Heart right ventricle (tissue), 16 donors: ENCODE measurements at regions not wholly inside any gene's neighbourhood (a gene's known extent, or its start where the extent isn't known, plus 50 kb on each side); places are given as distances from the start of the nearest gene placed in this dataset.

ENCODE experiments used
- ATAC-seq, 8 donors: fragments of 200-7000 bp; cut with Tn5 transposase; one replicate each; pipeline ENCODE4 v1.9.1; 2020; ENCODE audit warnings: mild to moderate bottlenecking in 8 of 8, moderate library complexity in 8 of 8, moderate number of reproducible peaks in 1 of 8
- DNase-seq, 2 donors: peaks; one replicate each; pipeline ENCODE4 v3.0.0-alpha.2; 2020
- H3K27ac ChIP-seq, 10 donors: fragments of 200-600 bp; sonication (generic) in 2 of 10; one replicate each; pipeline versions ENCODE4 v1.5.0 to v1.8.0; 2020 to 2022; ENCODE audit warnings: mild to moderate bottlenecking in 3 of 10
- H3K27me3 ChIP-seq, 7 donors: fragments of 200-600 bp; one replicate each; pipeline ENCODE4 v1.8.0; 2021 to 2022; ENCODE audit warnings: mild to moderate bottlenecking in 2 of 7
- H3K36me3 ChIP-seq, 9 donors: fragments of 200-600 bp; sonication (generic) in 1 of 9; one replicate each; pipeline versions ENCODE4 v1.5.0 to v1.8.0; 2020 to 2022; ENCODE audit warnings: mild to moderate bottlenecking in 2 of 9
- H3K4me1 ChIP-seq, 9 donors: fragments of 200-600 bp; sonication (generic) in 1 of 9; one replicate each; pipeline versions ENCODE4 v1.5.0 to v1.8.0; 2020 to 2022; ENCODE audit warnings: mild to moderate bottlenecking in 4 of 9
- H3K4me3 ChIP-seq, 10 donors: fragments of 200-600 bp; sonication (generic) in 2 of 10; one replicate each; pipeline versions ENCODE4 v1.5.0 to v1.8.0; 2020 to 2022; ENCODE audit warnings: mild to moderate bottlenecking in 7 of 10, moderate library complexity in 2 of 10
- H3K9me3 ChIP-seq, 11 donors: fragments of 200-600 bp in 10 of 11; sonication (generic) in 2 of 11; one replicate each; pipeline versions ENCODE4 v1.5.0 to v1.8.0; 2013 to 2022; ENCODE audit warnings: mild to moderate bottlenecking in 2 of 11, control low read depth in 1 of 11, moderate library complexity in 1 of 11
- CTCF ChIP-seq, 9 donors: fragments of 200-600 bp; sonication (generic) in 2 of 9; IDR thresholded peaks; one replicate each; pipeline versions ENCODE4 v1.5.0 to v1.8.0; 2021 to 2022; ENCODE audit warnings: antibody characterized with exemption in 9 of 9, mild to moderate bottlenecking in 5 of 9, moderate library complexity in 1 of 9
- whole genome bisulfite sequencing, 2 donors: extraction: QIAGEN DNeasy Blood & Tissue Kit; methylation state at CpG; one replicate each; pipeline ENCODE4 v1.1.7; 2013; ENCODE audit warnings: inconsistent platforms in 1 of 2; 5-methylcytosine and 5-hydroxymethylcytosine counted together
- intact Hi-C, 10 donors: fragments of 100-400 bp; cut with DNase I; formaldehyde crosslinking; loops; one replicate each; pipeline versions ENCODE4 v1.11.1 to v1.14.2; 2022
- donor health status: Arrhythmogenic right ventricular cardiomyopathy.
- donor health status: ischemic (EF 13 %, LVEDD 7.1; RV severe dilation, severe dysfunction).
- donor health status: healthy with polysubstance abuse.
- donor health status: DM: no; HTN: yes; CAD: no.
- donor health status: DM: no; HTN: no; CAD: no.
- donor health status: ischemic (EF 25% LVEDD 6.9; RV normal size, moderate dysfunction).
- donor health status: ischemic (EF 25% LVEDD 5.7; RV mildly dilated, moderate dysfunction).
- donor health status: healthy.
- donor health status: DM: yes; HTN: yes; CAD: no.
- donor health status: Ischemic cardiomyopathy.
- donor health status: ischemic (EF 35%, LVEDD 5.7; RV mildly dilated, moderate dysfunction).
- donor health status: nonischemic (EF 11% LVEDD 7.7; RV severe dilation, severe dysfunction).
- donor health status: DM: yes; HTN: yes; CAD: no.
- donor health status: PGD.
- donor health status: ischemic (EF 29% LVEDD 5.4; RV normal size, mild dysfunction).
- donor health status: nonischemic (EF 23%, LVEDD 6.1; RV moderate dilation, normal function).

- peaks cover 0 to 57% (median 47%) of the 10 kb centered on the region in 7 donors for H3K27me3 ChIP-seq
- WGBS, 2 donors, result 21 to 22% methylated on average over 8 of the region's 8 CpGs
- DNase-seq (peak in 1 of 2 donors; percentile 72), ATAC-seq (peak; percentile 59 to 82 (median 76))
- H3K4me3 ChIP-seq, result no peak overlapping the region
- TF ChIP-seq CTCF (IDR thresholded peaks at IDR 0.05), result peak; percentile 66 to 87 (median 85)
- H3K9me3 ChIP-seq, result peaks cover 0 to 3% (median 0%) of the 10 kb centered on the region in 11 donors
- intact Hi-C loops, result loop anchor here (2.0 to 10.0 kb wide), 23 partner anchors 99 to 601 kb away; no protein-coding TSS in a partner anchor
- peaks cover 0 to 19% (median 4%) of the 10 kb centered on the region in 9 donors for H3K4me1 ChIP-seq
- H3K36me3 ChIP-seq, result no peaks in the 10 kb centered on the region
- no peak overlapping the region for H3K27ac ChIP-seq
Measured at GRCh38 chr22:22955866-22956535, 68.4 kb downstream of the IGLL5 start.

GRCh38 chr22:22957090-22957489 is 69.5 kb downstream of the IGLL5 start:
- Histone ChIP-seq H3K4me1 (peaks cover 0 to 21% (median 6%) of the 10 kb centered on the region in 9 donors), H3K27me3 (peaks cover 0 to 46% (median 36%) of the 10 kb centered on the region in 7 donors), H3K9me3 (peaks cover 0 to 14% (median 2%) of the 10 kb centered on the region in 11 donors), H3K27ac (no peak overlapping the region), H3K4me3 (no peak overlapping the region), H3K36me3 (no peaks in the 10 kb centered on the region)
- no peak for ATAC-seq
- intact Hi-C loops, result loop anchor here (2.0 to 10.0 kb wide), 23 partner anchors 100 to 602 kb away; no protein-coding TSS in a partner anchor
- no peak for DNase-seq
- no peak for TF ChIP-seq CTCF (IDR thresholded peaks at IDR 0.05)
- 82% methylated on average over 5 of the region's 5 CpGs for WGBS, 2 donors

- Histone ChIP-seq H3K9me3 (peaks cover 0 to 24% (median 2%) of the 10 kb centered on the region in 11 donors), H3K36me3 (no peaks in the 10 kb centered on the region), H3K27me3 (peaks cover 0 to 31% (median 22%) of the 10 kb centered on the region in 7 donors), H3K4me1 (peaks cover 0 to 21% (median 6%) of the 10 kb centered on the region in 9 donors), H3K27ac (no peak overlapping the region), H3K4me3 (no peak overlapping the region)
- no peak for DNase-seq
- intact Hi-C loops, result loop anchor here (1.0 to 10.0 kb wide), 24 partner anchors 101 to 604 kb away; no protein-coding TSS in a partner anchor
- WGBS, 2 donors, result 75 to 80% methylated on average over 7 of the region's 7 CpGs
- no peak for ATAC-seq
- no peak for TF ChIP-seq CTCF (IDR thresholded peaks at IDR 0.05)
Measured at GRCh38 chr22:22958621-22959020, 71.0 kb downstream of the IGLL5 start.

- intact Hi-C loops, result loop anchor here (1.0 to 10.0 kb wide), 24 partner anchors 102 to 604 kb away; no protein-coding TSS in a partner anchor
- Histone ChIP-seq H3K27me3 (peaks cover 0 to 24% (median 15%) of the 10 kb centered on the region in 7 donors), H3K4me1 (peaks cover 0 to 21% (median 6%) of the 10 kb centered on the region in 9 donors), H3K4me3 (no peak overlapping the region), H3K27ac (peak overlapping the region in 7 of 10 donors; percentile 54 to 77 (median 73)), H3K36me3 (no peaks in the 10 kb centered on the region), H3K9me3 (peaks cover 0 to 31% (median 2%) of the 10 kb centered on the region in 11 donors)
- WGBS, 2 donors, result 18 to 21% methylated on average over 9 of the region's 9 CpGs
- peak; percentile 45 to 81 for DNase-seq
- peak; percentile 86 to 99 (median 93) for TF ChIP-seq CTCF (IDR thresholded peaks at IDR 0.05)
- ATAC-seq, result peak; percentile 52 to 87 (median 77)
Measured at GRCh38 chr22:22959147-22959827, 71.7 kb downstream of the IGLL5 start.
